MM.1S (cell line): ENCODE measurements at regions not wholly inside any gene's neighbourhood (a gene's known extent, or its start where the extent isn't known, plus 50 kb on each side); places are given as distances from the start of the nearest gene placed in this dataset.

Experiments used
- DNase-seq: peaks from one replicate; pipeline ENCODE4 v3.0.0-alpha.2; 2015
- H2AFZ ChIP-seq: fragments of 300-600 bp; sonication (generic); 2 replicates; pipeline ENCODE4 v1.6.0; 2016; ENCODE audit warnings: antibody characterized with exemption, low read length
- H3F3A ChIP-seq: fragments of 300-600 bp; sonication (generic); 2 replicates; pipeline ENCODE4 v1.6.1; 2016; ENCODE audit warnings: mild to moderate bottlenecking, antibody characterized with exemption, low read length, moderate library complexity, mixed read lengths; ENCODE audit not compliant: insufficient read depth
- H3K27ac ChIP-seq: fragments of 300-600 bp; sonication (generic); 2 replicates; pipeline ENCODE4 v1.5.1; 2016; ENCODE audit warnings: mild to moderate bottlenecking, low read length
- H3K27me3 ChIP-seq: fragments of 300-600 bp; sonication (generic); replicated peaks from 2 replicates; pipeline ENCODE4 v1.6.0; 2016; ENCODE audit warnings: low read length; ENCODE audit not compliant: insufficient read depth
- H3K36me3 ChIP-seq: fragments of 300-600 bp; sonication (generic); replicated peaks from 2 replicates; pipeline ENCODE4 v1.6.1; 2016; ENCODE audit warnings: mild to moderate bottlenecking, low read length, mixed read lengths; ENCODE audit not compliant: insufficient read depth
- H3K4me1 ChIP-seq: fragments of 300-600 bp; sonication (generic); 2 replicates; pipeline ENCODE4 v1.6.1; 2016; ENCODE audit warnings: low read length, mixed read lengths
- H3K4me2 ChIP-seq: fragments of 300-600 bp; sonication (generic); 2 replicates; pipeline ENCODE4 v1.6.0; 2016; ENCODE audit warnings: low read depth, low read length
- H3K4me3 ChIP-seq: fragments of 300-600 bp; sonication (generic); 2 replicates; pipeline ENCODE4 v1.5.1; 2016; ENCODE audit warnings: low read length, mixed read lengths
- H3K79me2 ChIP-seq: fragments of 300-600 bp; sonication (generic); 2 replicates; pipeline ENCODE4 v1.6.1; 2016; ENCODE audit warnings: mixed run types, low read length, mixed read lengths
- H3K9ac ChIP-seq: fragments of 300-600 bp; sonication (generic); 2 replicates; pipeline ENCODE4 v1.6.1; 2016; ENCODE audit warnings: low read length, mixed read lengths
- H3K9me2 ChIP-seq: fragments of 300-600 bp; sonication (generic); replicated peaks from 2 replicates; pipeline ENCODE4 v1.6.1; 2016; ENCODE audit warnings: mild to moderate bottlenecking, low read length, mixed read lengths; ENCODE audit not compliant: insufficient read depth
- H3K9me3 ChIP-seq: fragments of 300-600 bp; sonication (generic); replicated peaks from 2 replicates; pipeline ENCODE4 v1.6.1; 2016; ENCODE audit warnings: mild to moderate bottlenecking, low read length, mixed read lengths; ENCODE audit not compliant: insufficient read depth
- H4K20me1 ChIP-seq: fragments of 300-600 bp; sonication (generic); 2 replicates; pipeline ENCODE4 v1.6.1; 2016; ENCODE audit warnings: mild to moderate bottlenecking, low read length, moderate library complexity, mixed read lengths; ENCODE audit not compliant: insufficient read depth
- EZH2 ChIP-seq: fragments of 300-600 bp; sonication (generic); optimal IDR thresholded peaks from 2 replicates; pipeline ENCODE3; 2017; ENCODE audit warnings: low read depth, mild to moderate bottlenecking, antibody characterized with exemption, low read length, mixed read lengths
- EZH2phosphoT487 ChIP-seq: fragments of 300-600 bp; sonication (generic); IDR thresholded peaks from 2 replicates; pipeline ENCODE4 v1.6.1; 2018; ENCODE audit warnings: antibody characterized with exemption, low read length
- TF ChIP-seq, protein P1 (sequence below): fragments of 300-600 bp; sonication (generic); IDR thresholded peaks from 2 replicates; pipeline ENCODE4 v1.5.1; 2016; ENCODE audit warnings: antibody characterized with exemption, low read length, mixed read lengths

- H3K27ac ChIP-seq = no peak overlapping the region
- H4K20me1 ChIP-seq = no peaks in the 10 kb centered on the region
- no peaks in the 10 kb centered on the region for H3F3A ChIP-seq
- no peaks in the 10 kb centered on the region for H3K79me2 ChIP-seq
- DNase-seq = no peak
- no peaks in the 10 kb centered on the region for H3K27me3 ChIP-seq
- no peak overlapping the region for H3K9ac ChIP-seq
- no peaks in the 10 kb centered on the region for H3K4me1 ChIP-seq
- no peak overlapping the region for H3K4me3 ChIP-seq
- no peak for TF ChIP-seq EZH2phosphoT487
- TF ChIP-seq EZH2 = no peak
- TF ChIP-seq, protein P1, sequence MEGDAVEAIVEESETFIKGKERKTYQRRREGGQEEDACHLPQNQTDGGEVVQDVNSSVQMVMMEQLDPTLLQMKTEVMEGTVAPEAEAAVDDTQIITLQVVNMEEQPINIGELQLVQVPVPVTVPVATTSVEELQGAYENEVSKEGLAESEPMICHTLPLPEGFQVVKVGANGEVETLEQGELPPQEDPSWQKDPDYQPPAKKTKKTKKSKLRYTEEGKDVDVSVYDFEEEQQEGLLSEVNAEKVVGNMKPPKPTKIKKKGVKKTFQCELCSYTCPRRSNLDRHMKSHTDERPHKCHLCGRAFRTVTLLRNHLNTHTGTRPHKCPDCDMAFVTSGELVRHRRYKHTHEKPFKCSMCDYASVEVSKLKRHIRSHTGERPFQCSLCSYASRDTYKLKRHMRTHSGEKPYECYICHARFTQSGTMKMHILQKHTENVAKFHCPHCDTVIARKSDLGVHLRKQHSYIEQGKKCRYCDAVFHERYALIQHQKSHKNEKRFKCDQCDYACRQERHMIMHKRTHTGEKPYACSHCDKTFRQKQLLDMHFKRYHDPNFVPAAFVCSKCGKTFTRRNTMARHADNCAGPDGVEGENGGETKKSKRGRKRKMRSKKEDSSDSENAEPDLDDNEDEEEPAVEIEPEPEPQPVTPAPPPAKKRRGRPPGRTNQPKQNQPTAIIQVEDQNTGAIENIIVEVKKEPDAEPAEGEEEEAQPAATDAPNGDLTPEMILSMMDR = no peak
- H3K9me2 ChIP-seq = no peaks in the 10 kb centered on the region
- no peaks in the 10 kb centered on the region for H3K9me3 ChIP-seq
- H3K36me3 ChIP-seq = no peaks in the 10 kb centered on the region
- H3K4me2 ChIP-seq = no peak overlapping the region
- no peak overlapping the region for H2AFZ ChIP-seq
Measured at GRCh38 chr14:83151571-83151970, 1617.9 kb upstream of the SEL1L start.

GRCh38 chr14:83153081-83153480, 1619.4 kb upstream of the SEL1L start:
- no peaks in the 10 kb centered on the region for H3K9me2 ChIP-seq
- no peak overlapping the region for H3K9ac ChIP-seq
- no peak overlapping the region for H3K4me2 ChIP-seq
- TF ChIP-seq, protein P1 = no peak
- TF ChIP-seq EZH2 (no peak), EZH2phosphoT487 (no peak)
- no peaks in the 10 kb centered on the region for H3K9me3 ChIP-seq
- H3K4me3 ChIP-seq = no peak overlapping the region
- no peaks in the 10 kb centered on the region for H3K27me3 ChIP-seq
- no peaks in the 10 kb centered on the region for H4K20me1 ChIP-seq
- DNase-seq = no peak
- no peaks in the 10 kb centered on the region for H3K79me2 ChIP-seq
- H3K27ac ChIP-seq = no peak overlapping the region
- H3F3A ChIP-seq = no peaks in the 10 kb centered on the region
- H3K4me1 ChIP-seq = no peaks in the 10 kb centered on the region
- no peaks in the 10 kb centered on the region for H3K36me3 ChIP-seq
- H2AFZ ChIP-seq = no peak overlapping the region

- no peak for DNase-seq
- Histone ChIP-seq H3K27ac (no peak overlapping the region), H3K36me3 (no peaks in the 10 kb centered on the region), H3K4me3 (no peak overlapping the region), H2AFZ (no peak overlapping the region), H3K9me2 (no peaks in the 10 kb centered on the region), H3K9ac (no peak overlapping the region), H3F3A (no peaks in the 10 kb centered on the region), H4K20me1 (no peaks in the 10 kb centered on the region), H3K79me2 (no peaks in the 10 kb centered on the region), H3K9me3 (no peaks in the 10 kb centered on the region), H3K4me1 (no peaks in the 10 kb centered on the region), H3K27me3 (no peaks in the 10 kb centered on the region), H3K4me2 (no peak overlapping the region)
- TF ChIP-seq EZH2 = no peak
- TF ChIP-seq, protein P1 = no peak
- no peak for TF ChIP-seq EZH2phosphoT487
Measured at GRCh38 chr14:83162361-83162929, 1628.8 kb upstream of the SEL1L start.
